ENCODE measurements at regions not wholly inside any gene's neighbourhood (a gene's known extent, or its start where the extent isn't known, plus 50 kb on each side); places are given as distances from the start of the nearest gene placed in this dataset.
A peak's percentile ranks its signal among the peaks of the same experiment; 100 is the strongest.

DNA sequence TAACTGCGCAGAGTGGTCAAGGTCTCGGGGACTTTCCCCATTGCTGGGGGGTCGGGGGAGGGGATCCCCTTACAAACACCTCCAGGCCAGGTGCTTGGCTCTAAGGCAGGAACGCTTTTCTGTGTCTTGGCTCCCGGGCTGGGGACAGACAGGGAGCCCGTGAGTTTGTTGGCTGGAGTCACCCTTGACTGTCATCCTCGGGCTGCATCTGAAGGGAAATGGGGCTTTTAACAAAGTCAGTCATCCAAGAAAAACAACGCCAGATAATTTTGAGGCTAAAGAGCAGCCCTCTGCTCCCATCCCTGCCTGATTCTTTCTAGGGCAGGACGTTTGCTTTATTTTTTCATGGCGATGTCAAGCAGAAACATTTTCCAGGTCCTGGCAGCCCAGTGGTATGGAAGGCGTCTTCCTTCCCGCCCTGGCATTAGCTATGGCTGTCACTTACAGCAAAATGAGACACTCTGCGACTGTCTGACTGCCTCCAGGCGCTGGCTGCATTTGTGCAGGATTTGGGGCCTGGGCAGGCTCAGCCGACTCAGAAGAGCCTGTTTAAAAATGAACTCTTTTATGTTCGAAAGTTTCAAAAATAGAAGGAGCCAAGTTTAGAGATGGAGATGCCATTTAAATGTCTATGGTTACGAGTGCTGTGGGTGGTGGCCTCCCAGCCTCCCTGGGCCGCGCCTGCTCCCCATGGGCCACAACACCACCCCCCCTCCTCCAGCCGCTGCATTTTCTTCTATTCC lies 54.7 kb upstream of the TNS3 start:
- WGBS, 2 donors: 29 to 35% methylated on average over 20 of the region's 20 CpGs
- H3K36me3 ChIP-seq: no peaks in the 10 kb centered on the region
- no peak overlapping the region for H3K4me3 ChIP-seq
- no peaks in the 10 kb centered on the region for H3K27me3 ChIP-seq
- TF ChIP-seq, protein P1, sequence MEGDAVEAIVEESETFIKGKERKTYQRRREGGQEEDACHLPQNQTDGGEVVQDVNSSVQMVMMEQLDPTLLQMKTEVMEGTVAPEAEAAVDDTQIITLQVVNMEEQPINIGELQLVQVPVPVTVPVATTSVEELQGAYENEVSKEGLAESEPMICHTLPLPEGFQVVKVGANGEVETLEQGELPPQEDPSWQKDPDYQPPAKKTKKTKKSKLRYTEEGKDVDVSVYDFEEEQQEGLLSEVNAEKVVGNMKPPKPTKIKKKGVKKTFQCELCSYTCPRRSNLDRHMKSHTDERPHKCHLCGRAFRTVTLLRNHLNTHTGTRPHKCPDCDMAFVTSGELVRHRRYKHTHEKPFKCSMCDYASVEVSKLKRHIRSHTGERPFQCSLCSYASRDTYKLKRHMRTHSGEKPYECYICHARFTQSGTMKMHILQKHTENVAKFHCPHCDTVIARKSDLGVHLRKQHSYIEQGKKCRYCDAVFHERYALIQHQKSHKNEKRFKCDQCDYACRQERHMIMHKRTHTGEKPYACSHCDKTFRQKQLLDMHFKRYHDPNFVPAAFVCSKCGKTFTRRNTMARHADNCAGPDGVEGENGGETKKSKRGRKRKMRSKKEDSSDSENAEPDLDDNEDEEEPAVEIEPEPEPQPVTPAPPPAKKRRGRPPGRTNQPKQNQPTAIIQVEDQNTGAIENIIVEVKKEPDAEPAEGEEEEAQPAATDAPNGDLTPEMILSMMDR (IDR thresholded peaks at IDR 0.05): no peak
- peak overlapping the region; percentile 51 to 81 (median 70) for H3K27ac ChIP-seq
- no peak for DNase-seq (ENCODE audit: low spot score in 2 of 2)
- no peaks in the 10 kb centered on the region for H3K9me3 ChIP-seq
- H3K4me1 ChIP-seq: peaks cover 0 to 51% (median 20%) of the 10 kb centered on the region in 4 donors

DNA sequence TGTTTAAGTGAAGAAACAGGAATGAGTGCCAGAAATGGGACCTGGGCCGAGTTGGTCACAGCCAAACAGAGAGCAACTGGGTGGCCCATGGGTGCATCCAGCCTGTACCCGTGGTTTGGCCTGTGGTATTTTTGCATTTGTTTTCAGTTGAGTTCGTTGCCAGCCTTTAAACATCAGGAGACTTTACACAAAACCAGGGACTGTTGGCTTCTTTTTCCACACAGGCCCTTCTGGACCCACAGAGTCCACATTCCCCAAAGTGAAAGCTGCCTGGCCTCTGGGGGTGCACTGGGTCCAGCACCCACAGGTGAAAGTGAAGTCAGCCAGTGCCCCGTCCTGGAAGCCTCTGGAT lies 54.1 kb upstream of the TNS3 start:
- 30 to 35% methylated on average over 4 of the region's 4 CpGs for WGBS, 2 donors
- H3K27me3 ChIP-seq: no peaks in the 10 kb centered on the region
- H3K4me1 ChIP-seq: peaks cover 0 to 50% (median 20%) of the 10 kb centered on the region in 4 donors
- no peak for DNase-seq (ENCODE audit: low spot score in 2 of 2)
- H3K9me3 ChIP-seq: no peaks in the 10 kb centered on the region
- H3K27ac ChIP-seq: peak overlapping the region; percentile 53 to 81 (median 70)
- TF ChIP-seq, protein P1 (IDR thresholded peaks at IDR 0.05): no peak
- TF ChIP-seq POLR2A (IDR thresholded peaks at IDR 0.05) (no peak), EP300 (IDR thresholded peaks at IDR 0.05) (no peak)
- H3K4me3 ChIP-seq: no peak overlapping the region
- H3K36me3 ChIP-seq: no peaks in the 10 kb centered on the region

DNA sequence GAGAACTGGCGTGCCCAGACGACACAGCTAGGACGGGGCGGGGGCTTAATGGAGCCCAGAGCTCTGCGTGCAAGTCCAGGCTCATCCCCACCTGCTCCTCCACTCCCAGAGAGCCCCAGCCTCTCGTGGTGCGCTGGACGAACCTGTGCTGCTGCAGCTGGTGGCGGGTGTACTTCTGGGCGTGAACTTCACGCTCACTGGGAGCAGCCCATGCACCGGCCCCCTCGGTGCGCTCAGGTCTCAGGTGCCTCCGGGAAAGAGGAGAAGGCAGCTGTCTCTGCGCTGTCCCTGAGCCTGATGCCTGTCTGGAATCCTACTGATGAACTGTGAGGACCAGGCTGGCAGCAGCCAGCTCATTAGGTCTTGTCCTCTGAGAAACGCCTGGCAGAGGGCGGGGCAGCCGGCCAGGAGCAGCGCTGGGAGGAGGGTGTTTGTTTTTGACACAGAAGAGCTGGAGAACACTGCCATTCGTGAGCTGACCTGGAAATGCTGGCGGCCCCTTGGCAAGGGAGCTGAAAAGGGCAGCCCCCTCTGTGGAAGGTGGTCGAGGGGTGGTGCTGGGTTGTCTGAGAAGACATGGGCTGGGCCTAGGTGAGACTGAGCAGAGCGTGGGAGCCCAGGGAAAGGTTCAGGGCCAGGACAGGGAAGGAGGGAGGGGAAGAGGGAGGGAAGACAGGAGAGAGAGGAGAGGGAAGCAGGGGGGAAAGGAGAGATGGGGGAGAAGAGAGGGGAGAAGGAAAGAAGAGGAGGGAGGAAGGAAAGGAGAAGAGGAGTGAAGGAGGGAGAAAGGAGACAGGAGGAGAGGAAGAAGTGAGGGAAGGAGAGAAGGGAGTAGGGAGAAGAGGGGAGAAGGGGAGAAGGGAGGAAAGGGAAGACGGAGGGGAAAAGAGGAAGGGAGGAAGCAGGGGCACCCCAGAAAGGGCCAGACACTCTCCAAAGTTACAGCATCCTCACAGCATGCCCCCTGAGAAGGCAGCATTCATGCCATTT lies 53.5 kb upstream of the TNS3 start:
- Histone ChIP-seq H3K4me1 (peaks cover 0 to 44% (median 20%) of the 10 kb centered on the region in 4 donors), H3K27me3 (no peaks in the 10 kb centered on the region), H3K4me3 (no peak overlapping the region), H3K27ac (peak overlapping the region in 3 of 4 donors; percentile 53 to 81 (median 78)), H3K9me3 (no peaks in the 10 kb centered on the region), H3K36me3 (no peaks in the 10 kb centered on the region)
- DNase-seq (ENCODE audit: low spot score in 2 of 2): no peak
- 64 to 67% methylated on average over 19 to 25 of the region's 25 CpGs for WGBS, 2 donors
- TF ChIP-seq EP300 (IDR thresholded peaks at IDR 0.05) (no peak), POLR2A (IDR thresholded peaks at IDR 0.05) (no peak)
- TF ChIP-seq, protein P1 (IDR thresholded peaks at IDR 0.05): no peak

DNA sequence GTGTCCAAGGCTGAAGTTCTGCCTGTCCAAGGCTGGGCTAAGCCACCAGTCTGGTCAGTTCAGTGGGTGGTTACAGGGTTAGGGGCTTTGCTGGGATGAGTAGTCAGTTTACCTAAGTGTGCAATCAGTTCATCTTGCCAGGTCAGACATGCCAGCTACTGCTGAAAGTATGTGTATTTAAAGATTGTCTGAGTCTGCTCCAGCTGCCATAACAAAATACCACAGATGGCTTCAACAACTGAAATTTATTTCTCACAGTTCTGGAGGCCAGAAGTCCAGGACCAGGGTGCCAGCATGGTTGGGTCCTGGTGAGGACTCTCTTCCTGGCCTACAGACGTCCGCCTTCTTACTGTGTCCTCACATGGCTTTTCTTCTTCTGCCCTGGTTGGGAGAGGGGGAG lies 52.4 kb upstream of the TNS3 start:
- H3K4me3 ChIP-seq: no peak overlapping the region
- H3K27ac ChIP-seq: no peak overlapping the region
- DNase-seq (ENCODE audit: low spot score in 2 of 2): no peak
- WGBS, 2 donors: 85 to 97% methylated on average over 2 of the region's 2 CpGs
- no peaks in the 10 kb centered on the region for H3K27me3 ChIP-seq
- TF ChIP-seq POLR2A (IDR thresholded peaks at IDR 0.05) (no peak), EP300 (IDR thresholded peaks at IDR 0.05) (no peak)
- TF ChIP-seq, protein P1 (IDR thresholded peaks at IDR 0.05): no peak
- H3K9me3 ChIP-seq: no peaks in the 10 kb centered on the region
- peaks cover 0 to 35% (median 20%) of the 10 kb centered on the region in 4 donors for H3K4me1 ChIP-seq
- no peaks in the 10 kb centered on the region for H3K36me3 ChIP-seq

DNA sequence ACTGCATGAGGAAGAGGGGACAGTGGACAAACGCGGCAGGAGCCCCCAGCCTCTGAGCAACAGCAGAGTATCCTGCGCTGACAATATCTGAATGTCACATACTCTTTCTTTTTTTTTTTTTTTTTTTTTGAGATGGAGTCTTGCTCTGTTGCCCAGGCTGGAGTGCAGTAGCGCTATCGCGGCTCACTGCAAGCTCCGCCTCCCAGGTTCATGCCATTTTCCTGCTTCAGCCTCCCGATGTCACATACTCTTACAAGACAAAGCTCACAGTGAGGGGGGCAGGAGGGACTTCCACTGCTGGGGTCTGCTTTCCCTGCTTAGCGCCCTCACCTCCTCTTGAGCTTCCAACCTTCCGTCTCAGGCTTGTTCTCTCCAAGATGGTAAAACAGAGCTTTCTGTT lies 51.2 kb upstream of the TNS3 start:
- Histone ChIP-seq H3K27ac (no peak overlapping the region), H3K4me3 (no peak overlapping the region), H3K27me3 (no peaks in the 10 kb centered on the region), H3K36me3 (no peaks in the 10 kb centered on the region), H3K4me1 (peaks cover 0 to 27% (median 18%) of the 10 kb centered on the region in 4 donors), H3K9me3 (no peaks in the 10 kb centered on the region)
- DNase-seq (ENCODE audit: low spot score in 2 of 2): no peak
- WGBS, 2 donors: 96 to 97% methylated on average over 10 of the region's 10 CpGs
- TF ChIP-seq POLR2A (IDR thresholded peaks at IDR 0.05): no peak
- TF ChIP-seq, protein P1 (IDR thresholded peaks at IDR 0.05): no peak
- TF ChIP-seq EP300 (IDR thresholded peaks at IDR 0.05): no peak
